Esophagus muscularis mucosa (tissue), 4 donors: ENCODE measurements at regions not wholly inside any gene's neighbourhood (a gene's known extent, or its start where the extent isn't known, plus 50 kb on each side); places are given as distances from the start of the nearest gene placed in this dataset.

ENCODE experiments used
- DNase-seq: peaks from one replicate; pipeline ENCODE4 v3.0.0-alpha.2; 2017; ENCODE audit errors: extremely low spot score
- H3K27ac ChIP-seq, 4 donors: fragments of 200-600 bp; sonication (generic); replicated peaks in 1 of 4; 1 replicate in 3 of 4; 2 replicates in 1 of 4; pipeline ENCODE4 v1.5.1; 2016 to 2019; ENCODE audit warnings: mild to moderate bottlenecking in 1 of 4
- H3K27me3 ChIP-seq, 4 donors: fragments of 200-600 bp; sonication (generic); one replicate each; pipeline versions ENCODE4 v1.5.1 to v1.6.0; 2016 to 2019
- H3K36me3 ChIP-seq, 4 donors: fragments of 200-600 bp; sonication (generic); one replicate each; pipeline ENCODE4 v1.5.1; 2016 to 2019
- H3K4me1 ChIP-seq, 4 donors: fragments of 200-600 bp; sonication (generic); one replicate each; pipeline ENCODE4 v1.5.1; 2016 to 2019
- H3K4me3 ChIP-seq, 4 donors: fragments of 200-600 bp; sonication (generic); 1 replicate in 2 of 4; 2 replicates in 2 of 4; pipeline ENCODE4 v1.5.1; 2016 to 2019; ENCODE audit warnings: mild to moderate bottlenecking in 4 of 4, moderate library complexity in 1 of 4
- H3K9me3 ChIP-seq, 4 donors: fragments of 200-600 bp; sonication (generic); 1 replicate in 3 of 4; 2 replicates in 1 of 4; pipeline ENCODE4 v1.5.1; 2016 to 2019
- CTCF ChIP-seq, 3 experiments: fragments of 200-600 bp in 2 of 3; fragments of 450-650 bp in 1 of 3; sonication (generic) in 2 of 3; IDR thresholded peaks; one replicate each; pipeline ENCODE4 v1.5.1; 2017 to 2019; ENCODE audit warnings: antibody characterized with exemption in 3 of 3, mild to moderate bottlenecking in 2 of 3, moderate library complexity in 1 of 3
- EP300 ChIP-seq: sonication (generic); formaldehyde crosslinking; IDR thresholded peaks from one replicate; pipeline ENCODE4 v1.6.1; 2017; ENCODE audit warnings: antibody characterized with exemption
- POLR2A ChIP-seq: fragments of 450-650 bp; IDR thresholded peaks from one replicate; pipeline ENCODE4 v1.6.1; 2017; ENCODE audit warnings: antibody characterized with exemption, moderate library complexity, mild to moderate bottlenecking, low read depth
- POLR2AphosphoS5 ChIP-seq, 2 donors: sonication (generic); formaldehyde crosslinking; IDR thresholded peaks; one replicate each; pipeline ENCODE4 v1.6.1; 2017; ENCODE audit warnings: antibody characterized with exemption in 2 of 2
- WGBS: methylation state at CpG from one replicate; pipeline ENCODE4 v1.1.5; 2018; 5-methylcytosine and 5-hydroxymethylcytosine counted together
- intact Hi-C: fragments of 100-400 bp; cut with DNase I; formaldehyde crosslinking; loops from one replicate; pipeline ENCODE4 v1.15.1; 2023

GRCh38 chr3:124615896-124616543 lies 114.2 kb upstream of the UMPS start:
- Histone ChIP-seq H3K9me3 (no peaks in the 10 kb centered on the region), H3K36me3 (no peaks in the 10 kb centered on the region), H3K27ac (no peak overlapping the region), H3K4me3 (no peak overlapping the region), H3K4me1 (peaks cover 5 to 25% (median 8%) of the 10 kb centered on the region in 4 donors), H3K27me3 (no peaks in the 10 kb centered on the region)
- WGBS, result 58% methylated on average over 1 of the region's 1 CpG
- no peak for DNase-seq
- intact Hi-C loops, result no loop called here
- TF ChIP-seq POLR2A, result no peak
- TF ChIP-seq CTCF (IDR thresholded peaks at IDR 0.05), result no peak
- no peak for TF ChIP-seq POLR2AphosphoS5 (IDR thresholded peaks at IDR 0.05)
- no peak for TF ChIP-seq EP300

GRCh38 chr3:124617177-124617576 lies 113.1 kb upstream of the UMPS start:
- H3K4me1 ChIP-seq, result peaks cover 5 to 33% (median 8%) of the 10 kb centered on the region in 4 donors
- no peak for DNase-seq
- H3K4me3 ChIP-seq, result no peak overlapping the region
- 74% methylated on average over 1 of the region's 1 CpG for WGBS
- intact Hi-C loops, result no loop called here
- H3K27ac ChIP-seq, result no peak overlapping the region
- no peak for TF ChIP-seq POLR2AphosphoS5 (IDR thresholded peaks at IDR 0.05)
- TF ChIP-seq CTCF (IDR thresholded peaks at IDR 0.05), result no peak
- no peak for TF ChIP-seq EP300
- TF ChIP-seq POLR2A, result no peak
- H3K27me3 ChIP-seq, result no peaks in the 10 kb centered on the region
- no peaks in the 10 kb centered on the region for H3K9me3 ChIP-seq
- no peaks in the 10 kb centered on the region for H3K36me3 ChIP-seq

DNA sequence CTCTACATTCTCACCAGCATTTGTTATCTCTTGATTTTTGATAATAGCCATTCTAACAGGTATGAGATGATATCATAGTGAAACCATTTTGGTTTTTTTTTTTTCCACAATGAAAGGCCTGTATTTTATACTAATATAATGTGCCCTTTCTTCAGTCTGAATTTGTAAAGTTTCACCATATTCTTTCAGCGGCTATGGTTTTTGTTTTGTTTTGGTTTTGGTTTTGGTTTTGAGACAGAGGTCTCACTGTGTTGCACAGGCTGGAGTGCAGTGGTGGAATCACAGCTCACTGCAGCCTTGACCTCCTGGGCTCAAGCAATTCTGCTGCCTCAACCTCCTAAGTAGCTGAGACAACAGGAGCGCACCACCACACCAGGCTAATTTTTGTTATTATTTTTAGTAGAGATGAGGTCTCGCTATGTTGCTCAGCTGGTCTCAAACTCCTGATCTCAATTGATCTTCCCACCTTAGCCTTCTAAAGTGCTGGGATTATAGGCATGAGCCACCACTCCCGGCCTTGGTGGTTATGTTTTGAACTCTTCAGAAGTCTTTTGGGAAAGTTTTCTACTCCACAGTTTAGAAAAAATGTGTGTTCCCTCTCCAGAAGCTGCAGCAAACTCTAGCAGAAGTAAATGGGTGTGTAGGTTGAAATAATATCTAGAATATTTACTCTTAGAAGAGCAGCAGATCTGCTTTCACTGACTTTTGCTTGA lies 110.2 kb upstream of the UMPS start:
- intact Hi-C loops, result no loop called here

DNA sequence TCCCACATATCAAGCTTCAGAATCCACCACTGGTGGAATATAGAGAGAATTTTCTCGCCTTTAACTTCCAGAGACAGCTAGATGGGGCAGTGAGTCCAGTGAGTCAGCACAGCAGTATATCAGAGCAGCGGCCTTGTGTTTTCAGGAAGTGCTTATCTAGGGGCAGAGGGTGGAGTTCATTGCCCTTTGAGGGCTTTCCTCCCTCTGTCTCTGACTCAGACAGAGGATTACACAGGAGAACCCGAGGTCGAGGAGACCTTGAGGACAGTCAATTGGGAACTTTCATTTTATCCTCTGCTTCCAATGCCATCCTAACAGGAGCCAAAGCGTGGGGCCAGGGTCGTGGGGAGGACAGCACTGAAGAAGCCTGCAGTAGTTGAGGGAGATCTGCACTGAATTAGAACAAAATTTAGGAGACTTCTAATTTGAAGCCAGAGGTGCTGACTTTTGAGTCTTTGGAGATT lies 109.6 kb upstream of the UMPS start:
- no peak overlapping the region for H3K4me3 ChIP-seq

More for the DNA sequence above, 110.2 kb upstream of the UMPS start:
- H3K4me3 ChIP-seq, result no peak overlapping the region
- no peaks in the 10 kb centered on the region for H3K27me3 ChIP-seq
- H3K9me3 ChIP-seq, result no peaks in the 10 kb centered on the region
- TF ChIP-seq CTCF (IDR thresholded peaks at IDR 0.05), result no peak
- TF ChIP-seq POLR2AphosphoS5 (IDR thresholded peaks at IDR 0.05), result no peak
- TF ChIP-seq POLR2A, result no peak
- no peak for TF ChIP-seq EP300
- H3K27ac ChIP-seq, result no peak overlapping the region
- WGBS, result 86% methylated on average over 4 of the region's 4 CpGs
- H3K36me3 ChIP-seq, result no peaks in the 10 kb centered on the region
- no peak for DNase-seq
- H3K4me1 ChIP-seq, result peaks cover 5 to 33% (median 8%) of the 10 kb centered on the region in 4 donors

More for the DNA sequence above, 109.6 kb upstream of the UMPS start:
- 68% methylated on average over 4 of the region's 6 CpGs for WGBS
- no peaks in the 10 kb centered on the region for H3K36me3 ChIP-seq
- H3K27ac ChIP-seq, result no peak overlapping the region
- TF ChIP-seq EP300 (no peak), POLR2AphosphoS5 (IDR thresholded peaks at IDR 0.05) (no peak), POLR2A (no peak), CTCF (IDR thresholded peaks at IDR 0.05) (no peak)
- no peaks in the 10 kb centered on the region for H3K9me3 ChIP-seq
- no peaks in the 10 kb centered on the region for H3K27me3 ChIP-seq
- intact Hi-C loops, result no loop called here
- no peak for DNase-seq
- peaks cover 5 to 33% (median 8%) of the 10 kb centered on the region in 4 donors for H3K4me1 ChIP-seq
